Kidney epithelial cell (primary cell): ENCODE measurements at regions not wholly inside any gene's neighbourhood (a gene's known extent, or its start where the extent isn't known, plus 50 kb on each side); places are given as distances from the start of the nearest gene placed in this dataset.

ENCODE experiments used
- DNase-seq: peaks from one replicate; pipeline ENCODE4 v3.0.0-alpha.2; 2010; ENCODE audit warnings: low read depth
- H3K27me3 ChIP-seq: 2 replicates; pipeline ENCODE4 v1.6.0; 2011; ENCODE audit warnings: low read length; ENCODE audit not compliant: control insufficient read depth, insufficient read depth
- H3K36me3 ChIP-seq: 2 replicates; pipeline ENCODE4 v1.5.1; 2011; ENCODE audit warnings: low read length; ENCODE audit not compliant: control insufficient read depth, insufficient read depth
- H3K4me3 ChIP-seq: 2 replicates; pipeline ENCODE4 v1.5.1; 2011; ENCODE audit warnings: low read depth, mild to moderate bottlenecking, control low read depth, low read length
- CTCF ChIP-seq: IDR thresholded peaks from 2 replicates; pipeline ENCODE4 v1.5.1; 2011; ENCODE audit warnings: mild to moderate bottlenecking, moderate library complexity, low read length, control low read depth, inconsistent platforms; ENCODE audit not compliant: insufficient read depth, poor library complexity, severe bottlenecking

GRCh38 chr18:75959150-75959549, 531.6 kb upstream of the SMIM21 start:
- no peak for DNase-seq
- Histone ChIP-seq H3K36me3 (no peaks in the 10 kb centered on the region), H3K4me3 (no peak overlapping the region), H3K27me3 (no peaks in the 10 kb centered on the region)
- no peak for TF ChIP-seq CTCF

- H3K36me3 ChIP-seq = no peaks in the 10 kb centered on the region
- H3K4me3 ChIP-seq = no peak overlapping the region
- no peaks in the 10 kb centered on the region for H3K27me3 ChIP-seq
- no peak for TF ChIP-seq CTCF
- DNase-seq = no peak
Measured at GRCh38 chr18:75958683-75959082, 531.2 kb upstream of the SMIM21 start.

- no peaks in the 10 kb centered on the region for H3K36me3 ChIP-seq
- no peak for DNase-seq
- TF ChIP-seq CTCF = no peak
- no peak overlapping the region for H3K4me3 ChIP-seq
- no peaks in the 10 kb centered on the region for H3K27me3 ChIP-seq
Measured at GRCh38 chr18:75945265-75945933, 517.9 kb upstream of the SMIM21 start.

- no peak for TF ChIP-seq CTCF
- Histone ChIP-seq H3K4me3 (no peak overlapping the region), H3K27me3 (no peaks in the 10 kb centered on the region), H3K36me3 (no peaks in the 10 kb centered on the region)
- DNase-seq = no peak
Measured at GRCh38 chr18:75937306-75937705, 509.8 kb upstream of the SMIM21 start.

- TF ChIP-seq CTCF = no peak
Measured at GRCh38 chr18:75936862-75937261, 509.4 kb upstream of the SMIM21 start.

GRCh38 chr18:75931079-75931478, 503.6 kb upstream of the SMIM21 start:
- DNase-seq = no peak
- Histone ChIP-seq H3K27me3 (no peaks in the 10 kb centered on the region), H3K4me3 (no peak overlapping the region), H3K36me3 (no peaks in the 10 kb centered on the region)
- no peak for TF ChIP-seq CTCF

More at GRCh38 chr18:75936862-75937261, 509.4 kb upstream of the SMIM21 start:
- Histone ChIP-seq H3K36me3 (no peaks in the 10 kb centered on the region), H3K4me3 (no peak overlapping the region), H3K27me3 (no peaks in the 10 kb centered on the region)
- DNase-seq = no peak
